ENCODE measurements at regions not wholly inside any gene's neighbourhood (a gene's known extent, or its start where the extent isn't known, plus 50 kb on each side); places are given as distances from the start of the nearest gene placed in this dataset.
"Not testable (repeated sequence)": the region's sequence is repeated elsewhere in the genome, so short reads cannot be mapped to it uniquely, and the experiment has no call there.

DNA sequence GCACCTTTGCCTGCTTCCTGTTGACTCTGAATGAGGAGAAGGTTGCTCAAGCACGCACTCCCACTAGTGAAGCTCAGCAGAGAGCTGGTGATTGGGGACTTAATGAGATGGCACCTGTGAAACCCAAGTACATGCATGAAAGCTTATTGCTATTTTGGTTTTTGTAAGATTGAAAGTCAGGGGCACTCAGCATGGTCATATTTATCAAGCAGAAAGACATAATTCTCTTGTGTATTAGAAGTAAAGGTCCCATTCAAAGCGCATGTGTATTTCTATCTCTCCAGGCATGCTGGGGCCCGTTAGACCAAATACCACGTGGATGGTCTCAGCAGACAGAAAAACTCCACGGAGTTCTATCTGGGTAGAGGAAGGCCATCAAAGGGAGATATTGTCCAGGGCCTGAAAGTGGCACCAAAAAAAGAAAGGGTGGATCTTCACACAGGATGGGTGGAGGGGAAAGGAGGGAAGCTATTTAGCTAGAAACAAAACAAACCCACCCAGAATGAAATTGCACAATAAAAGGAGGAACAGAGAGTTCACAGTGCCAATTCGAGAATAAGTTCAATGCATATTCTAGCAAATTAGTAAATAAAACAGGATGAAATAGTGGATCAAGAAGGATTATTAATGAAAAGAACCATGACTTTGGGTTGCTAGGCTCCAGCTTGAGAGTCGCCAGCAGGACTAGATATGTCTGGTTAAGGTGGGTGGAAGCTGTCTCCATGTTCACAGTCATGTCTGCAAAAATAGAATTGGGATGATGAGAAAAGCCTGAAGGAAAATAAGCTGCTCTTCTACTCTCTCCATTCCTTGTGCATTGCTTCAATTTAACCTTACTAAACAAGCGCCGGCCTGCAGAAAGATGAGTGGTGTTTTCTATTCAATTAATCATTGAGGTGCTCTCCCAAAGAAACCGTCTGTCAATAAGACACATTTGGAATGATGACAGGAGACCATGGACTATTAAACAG lies 224.9 kb upstream of the DTNBP1 start:
- no peak for TF ChIP-seq ZNF274 (IDR thresholded peaks at IDR 0.05; ENCODE audit: low read depth, low read length)

DNA sequence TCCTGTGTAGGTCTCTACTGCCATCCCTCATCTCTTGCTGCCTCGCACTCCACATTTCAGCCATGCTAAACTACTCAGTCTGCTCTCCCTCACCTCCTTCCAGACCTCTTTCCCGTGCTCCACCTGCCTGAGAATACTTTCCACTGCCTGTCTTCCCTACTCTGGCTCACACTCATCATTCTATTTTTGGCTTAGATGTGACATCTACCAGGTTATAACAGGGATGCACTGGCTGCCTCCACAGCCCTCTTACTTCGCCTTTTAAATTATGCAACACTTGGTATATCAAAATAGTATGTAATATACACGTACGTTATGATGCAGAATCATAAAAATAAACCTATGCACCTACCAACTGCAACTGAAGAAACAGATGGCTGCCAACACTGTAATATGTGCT lies 222.8 kb upstream of the DTNBP1 start:
- no peak for TF ChIP-seq ZNF274 (IDR thresholded peaks at IDR 0.05; ENCODE audit: low read depth, low read length)
- H3K4me3 ChIP-seq (ENCODE audit: low read length): no peak overlapping the region

More for the DNA sequence above, 224.9 kb upstream of the DTNBP1 start:
- H3K4me3 ChIP-seq (ENCODE audit: low read length): no peak overlapping the region

DNA sequence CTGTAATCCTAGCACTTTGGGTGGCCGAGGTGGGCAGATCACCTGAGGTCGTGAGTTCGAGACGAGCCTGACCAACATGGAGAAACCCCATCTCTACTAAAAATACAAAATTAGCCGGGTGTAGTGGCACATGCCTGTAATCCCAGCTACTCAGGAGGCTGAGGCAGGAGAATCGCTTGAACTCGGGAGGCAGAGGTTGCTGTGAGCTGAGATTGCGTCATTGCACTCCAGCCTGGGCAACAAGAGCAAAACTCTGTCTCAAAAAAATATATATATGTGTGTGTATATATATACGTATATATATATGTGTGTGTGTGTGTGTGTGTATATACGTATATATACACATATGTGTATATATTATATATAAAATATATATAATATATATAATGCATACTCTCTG lies 220.8 kb upstream of the DTNBP1 start:
- not testable (repeated sequence) for H3K4me3 ChIP-seq (ENCODE audit: low read length)

DNA sequence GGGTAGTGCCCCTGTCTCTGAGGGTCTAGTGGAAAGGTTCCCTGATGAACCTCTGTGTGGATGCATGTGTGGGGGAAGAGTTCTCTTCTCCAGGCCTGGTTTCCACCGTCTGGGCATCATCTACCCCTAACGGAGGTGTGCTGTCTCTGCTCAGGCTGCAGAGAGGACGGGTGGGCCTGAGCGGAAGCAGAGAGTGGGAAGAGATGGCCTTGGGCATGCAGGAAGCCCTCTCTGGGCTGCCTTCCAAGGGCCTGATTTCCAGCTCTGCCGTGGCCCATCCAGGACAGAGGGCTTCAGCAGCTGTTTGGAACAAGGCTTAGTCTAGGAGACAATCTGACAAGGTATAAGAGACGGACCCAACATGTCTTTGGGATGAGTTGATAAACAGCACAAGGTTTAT lies 220.1 kb upstream of the DTNBP1 start:
- no peak overlapping the region for H3K4me3 ChIP-seq (ENCODE audit: low read length)
- TF ChIP-seq ZNF274 (IDR thresholded peaks at IDR 0.05; ENCODE audit: low read depth, low read length): no peak

DNA sequence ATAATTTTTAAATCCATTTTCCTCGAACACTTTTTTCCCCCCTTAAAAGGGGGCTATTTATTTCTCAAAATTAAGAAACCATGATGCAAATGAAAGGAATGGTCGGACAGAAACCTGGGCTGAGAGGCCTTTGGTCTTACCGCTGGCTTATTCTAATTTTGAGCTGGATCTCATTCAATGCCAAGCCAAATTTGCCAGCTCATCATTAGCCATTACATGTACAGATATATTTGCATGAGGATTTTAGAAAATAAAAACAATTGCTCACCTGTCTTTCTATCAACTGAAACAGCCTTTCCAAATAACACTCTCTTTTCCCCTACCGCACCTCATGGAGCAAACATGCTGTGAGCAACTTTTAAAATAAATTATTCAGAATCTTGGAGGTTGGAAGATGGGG lies 219.5 kb upstream of the DTNBP1 start:
- TF ChIP-seq ZNF274 (IDR thresholded peaks at IDR 0.05; ENCODE audit: low read depth, low read length): no peak
- no peak overlapping the region for H3K4me3 ChIP-seq (ENCODE audit: low read length)

DNA sequence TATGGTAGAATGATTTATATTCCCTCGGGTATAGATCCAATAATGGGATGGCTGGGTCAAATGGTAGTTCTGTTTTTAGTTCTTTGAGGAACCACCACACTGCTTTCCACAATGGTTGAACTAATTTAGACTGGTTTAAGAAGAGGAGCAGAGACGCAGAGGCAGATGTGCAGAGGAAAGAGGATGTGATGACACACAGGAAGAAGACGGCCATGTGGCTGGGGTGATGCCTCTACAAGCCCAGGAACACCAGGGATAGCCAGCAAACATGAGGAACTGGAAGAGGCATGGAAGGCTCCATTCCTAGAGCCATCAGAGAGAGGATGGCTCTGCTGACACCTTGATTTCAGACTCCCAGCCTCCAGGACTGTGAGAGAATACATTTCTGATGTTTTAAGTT lies 218.3 kb upstream of the DTNBP1 start:
- TF ChIP-seq ZNF274 (IDR thresholded peaks at IDR 0.05; ENCODE audit: low read depth, low read length): no peak
- H3K4me3 ChIP-seq (ENCODE audit: low read length): no peak overlapping the region

DNA sequence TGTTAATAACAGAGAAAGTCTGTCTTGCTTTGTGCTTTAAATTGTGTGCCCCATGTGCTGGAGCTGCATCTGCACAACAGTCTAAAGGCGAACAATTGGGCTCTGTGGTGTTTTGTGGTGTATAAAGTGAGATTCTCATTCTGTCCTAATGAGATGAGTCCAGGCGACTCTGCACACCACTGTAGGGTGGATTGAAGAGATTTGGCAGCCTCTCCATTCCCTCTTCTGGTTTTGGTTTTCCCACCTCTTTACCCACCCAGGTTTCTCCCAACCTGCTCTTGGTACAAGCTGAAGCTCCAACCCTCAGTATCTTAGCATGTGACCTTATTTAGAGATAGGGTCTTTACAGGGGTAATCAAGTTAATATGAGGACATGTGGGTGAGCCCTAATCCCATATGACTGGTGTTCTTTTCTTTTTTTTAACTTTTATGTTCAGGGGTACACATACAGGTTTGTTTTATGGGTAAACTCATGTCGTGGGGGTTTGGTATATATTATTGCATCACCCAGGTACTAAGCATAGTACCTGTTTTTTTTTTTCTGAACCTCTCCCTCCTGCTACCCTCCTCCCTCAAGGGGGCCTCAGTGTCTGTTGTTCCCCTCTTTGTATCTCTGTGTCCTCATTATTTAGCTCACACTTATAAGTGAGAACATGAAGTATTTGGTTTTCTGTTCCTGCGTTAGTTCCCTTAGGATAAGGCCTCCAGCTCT lies 217.6 kb upstream of the DTNBP1 start:
- no peak overlapping the region for H3K4me3 ChIP-seq (ENCODE audit: low read length)
- TF ChIP-seq ZNF274 (IDR thresholded peaks at IDR 0.05; ENCODE audit: low read depth, low read length): no peak

DNA sequence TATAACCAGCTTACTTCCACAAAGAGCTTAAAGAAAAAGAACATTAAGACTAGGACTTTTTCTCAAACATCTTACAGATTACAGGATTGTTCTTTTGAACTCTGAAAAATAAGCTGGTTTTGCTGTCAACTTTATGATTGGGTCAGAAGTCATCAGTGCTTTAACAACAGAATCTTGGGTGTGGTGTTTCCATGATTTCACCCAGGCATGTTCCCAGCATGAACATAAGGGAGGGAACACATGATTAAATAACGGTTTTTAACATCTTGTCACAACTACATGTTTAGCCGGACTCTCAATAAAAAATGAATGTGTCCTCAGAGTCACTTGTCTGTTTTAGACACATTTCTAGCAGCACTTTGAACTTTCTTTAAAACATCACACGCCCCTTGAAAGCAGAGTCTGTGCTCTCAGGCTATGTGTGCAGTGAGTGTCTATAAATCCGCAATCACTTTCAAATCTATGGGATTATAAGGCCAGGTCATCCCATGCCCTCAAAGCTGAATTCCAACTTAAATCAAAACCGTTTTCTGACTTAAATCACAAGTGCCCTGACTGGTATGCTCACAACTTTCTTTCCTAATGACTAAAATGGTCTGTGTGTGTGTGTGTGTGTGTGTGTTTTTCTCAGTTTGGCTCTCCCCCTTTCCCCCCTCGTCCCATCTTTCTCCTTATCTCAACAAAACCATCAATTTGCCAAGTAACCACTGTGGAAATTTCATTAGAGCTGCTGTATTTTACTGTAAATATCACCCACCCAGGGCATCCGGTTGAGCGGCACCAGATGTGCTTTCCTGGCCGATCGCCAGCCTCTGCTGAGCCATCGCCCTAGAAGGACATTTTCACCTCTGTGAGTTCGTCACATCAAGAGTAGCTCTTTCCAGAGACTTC lies 216.8 kb upstream of the DTNBP1 start:
- no peak for TF ChIP-seq ZNF274 (IDR thresholded peaks at IDR 0.05; ENCODE audit: low read depth, low read length)
- H3K4me3 ChIP-seq (ENCODE audit: low read length): no peak overlapping the region

DNA sequence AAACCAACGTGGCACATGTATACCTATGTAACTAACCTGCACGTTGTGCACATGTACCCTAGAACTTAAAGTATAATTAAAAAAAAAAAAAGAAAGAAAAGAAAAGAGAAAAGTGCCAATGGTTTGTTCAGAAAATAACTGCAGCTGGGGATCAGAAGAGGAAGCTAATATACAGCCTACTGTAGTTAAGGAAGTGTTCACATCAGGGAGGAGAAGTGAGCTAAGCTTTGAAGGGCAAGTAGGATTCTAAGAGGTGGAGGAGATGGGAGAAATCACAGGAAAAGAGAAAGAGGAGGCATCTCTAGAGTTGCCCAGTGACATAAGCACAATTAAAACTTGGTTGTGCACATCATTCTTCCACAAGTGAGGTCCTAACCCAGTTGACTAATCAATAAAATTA lies 214.4 kb upstream of the DTNBP1 start:
- no peak overlapping the region for H3K4me3 ChIP-seq (ENCODE audit: low read length)
- no peak for TF ChIP-seq ZNF274 (IDR thresholded peaks at IDR 0.05; ENCODE audit: low read depth, low read length)

DNA sequence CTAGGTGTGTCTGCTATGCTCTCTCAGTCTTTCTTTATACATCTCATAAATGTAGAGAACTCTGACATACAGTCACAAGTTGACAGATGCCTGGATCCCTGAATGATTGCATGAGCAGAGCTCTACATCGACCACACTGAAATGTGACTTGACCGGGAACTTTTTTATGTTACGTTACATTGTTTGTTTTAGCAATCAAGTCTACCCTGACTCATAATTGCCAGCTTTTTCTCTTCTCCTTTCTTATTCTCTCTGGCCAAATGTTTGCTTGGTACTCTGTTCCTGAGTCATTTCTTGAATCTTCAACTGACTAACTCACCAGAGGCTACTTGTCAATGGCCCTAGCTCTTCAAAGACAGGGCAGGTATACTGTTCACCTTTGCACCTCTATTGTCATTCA lies 213.6 kb upstream of the DTNBP1 start:
- TF ChIP-seq ZNF274 (IDR thresholded peaks at IDR 0.05; ENCODE audit: low read depth, low read length): no peak

DNA sequence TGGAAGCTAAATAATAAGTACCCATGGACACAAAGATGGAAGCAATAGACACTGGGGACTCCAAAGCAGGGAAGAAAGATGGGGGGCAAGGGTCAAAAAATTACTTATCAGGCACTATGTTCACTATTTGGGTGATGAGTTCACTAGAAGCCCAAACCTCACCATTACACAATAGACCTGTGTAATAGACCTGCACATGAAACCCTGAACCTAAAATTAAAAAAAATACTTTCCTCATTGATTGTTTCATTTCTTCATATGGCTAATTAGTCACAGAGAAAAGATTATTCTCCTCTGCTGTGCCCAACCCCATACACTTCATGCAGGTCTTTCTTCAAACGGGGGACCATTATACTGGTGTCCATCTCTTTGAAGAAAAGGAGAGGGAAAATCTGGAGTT lies 213.0 kb upstream of the DTNBP1 start:
- no peak for TF ChIP-seq ZNF274 (IDR thresholded peaks at IDR 0.05; ENCODE audit: low read depth, low read length)
- no peak overlapping the region for H3K4me3 ChIP-seq (ENCODE audit: low read length)

More for the DNA sequence above, 213.6 kb upstream of the DTNBP1 start:
- no peak overlapping the region for H3K4me3 ChIP-seq (ENCODE audit: low read length)

DNA sequence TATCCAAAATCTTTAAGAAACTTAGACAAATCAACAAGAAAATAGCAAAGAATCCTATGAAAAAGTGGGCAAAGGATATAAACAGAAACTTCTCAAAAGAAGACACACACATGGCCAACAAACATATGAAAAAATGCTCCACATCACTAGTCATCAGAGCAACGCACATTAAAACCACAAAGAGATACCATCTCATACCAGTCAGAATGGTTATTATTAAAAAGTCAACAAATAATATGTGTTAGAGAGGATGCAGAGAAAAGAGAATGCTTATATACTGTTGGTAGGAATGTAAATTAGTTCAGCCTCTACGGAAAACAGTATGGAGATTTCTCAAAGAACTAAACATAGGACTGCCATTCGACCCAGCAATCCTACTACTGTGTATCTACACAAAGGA lies 212.0 kb upstream of the DTNBP1 start:
- no peak overlapping the region for H3K4me3 ChIP-seq (ENCODE audit: low read length)
- TF ChIP-seq ZNF274 (IDR thresholded peaks at IDR 0.05; ENCODE audit: low read depth, low read length): no peak

DNA sequence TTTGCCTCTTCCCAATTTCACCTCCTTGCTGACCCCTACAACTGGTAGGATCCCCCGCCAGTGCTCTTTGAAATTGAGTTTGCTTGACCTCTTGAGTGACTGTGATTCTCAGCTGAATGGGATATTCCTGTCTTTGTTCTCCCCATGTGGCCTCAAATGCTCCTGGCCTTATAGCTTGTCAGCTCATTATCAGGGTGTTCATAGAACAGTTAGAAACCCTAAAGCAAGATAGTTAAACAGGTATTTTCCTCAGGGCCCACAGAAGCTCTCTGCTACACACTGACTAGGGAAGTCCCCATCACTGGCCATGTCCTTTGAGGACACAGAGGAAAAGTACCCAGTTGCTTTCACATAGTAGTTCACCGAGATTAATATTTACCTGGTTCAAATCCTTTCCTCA lies 211.5 kb upstream of the DTNBP1 start:
- H3K4me3 ChIP-seq (ENCODE audit: low read length): no peak overlapping the region
- TF ChIP-seq ZNF274 (IDR thresholded peaks at IDR 0.05; ENCODE audit: low read depth, low read length): no peak

Data from GM08714 (cell line).